ENCODE measurements at regions not wholly inside any gene's neighbourhood (a gene's known extent, or its start where the extent isn't known, plus 50 kb on each side); places are given as distances from the start of the nearest gene placed in this dataset.

DNA sequence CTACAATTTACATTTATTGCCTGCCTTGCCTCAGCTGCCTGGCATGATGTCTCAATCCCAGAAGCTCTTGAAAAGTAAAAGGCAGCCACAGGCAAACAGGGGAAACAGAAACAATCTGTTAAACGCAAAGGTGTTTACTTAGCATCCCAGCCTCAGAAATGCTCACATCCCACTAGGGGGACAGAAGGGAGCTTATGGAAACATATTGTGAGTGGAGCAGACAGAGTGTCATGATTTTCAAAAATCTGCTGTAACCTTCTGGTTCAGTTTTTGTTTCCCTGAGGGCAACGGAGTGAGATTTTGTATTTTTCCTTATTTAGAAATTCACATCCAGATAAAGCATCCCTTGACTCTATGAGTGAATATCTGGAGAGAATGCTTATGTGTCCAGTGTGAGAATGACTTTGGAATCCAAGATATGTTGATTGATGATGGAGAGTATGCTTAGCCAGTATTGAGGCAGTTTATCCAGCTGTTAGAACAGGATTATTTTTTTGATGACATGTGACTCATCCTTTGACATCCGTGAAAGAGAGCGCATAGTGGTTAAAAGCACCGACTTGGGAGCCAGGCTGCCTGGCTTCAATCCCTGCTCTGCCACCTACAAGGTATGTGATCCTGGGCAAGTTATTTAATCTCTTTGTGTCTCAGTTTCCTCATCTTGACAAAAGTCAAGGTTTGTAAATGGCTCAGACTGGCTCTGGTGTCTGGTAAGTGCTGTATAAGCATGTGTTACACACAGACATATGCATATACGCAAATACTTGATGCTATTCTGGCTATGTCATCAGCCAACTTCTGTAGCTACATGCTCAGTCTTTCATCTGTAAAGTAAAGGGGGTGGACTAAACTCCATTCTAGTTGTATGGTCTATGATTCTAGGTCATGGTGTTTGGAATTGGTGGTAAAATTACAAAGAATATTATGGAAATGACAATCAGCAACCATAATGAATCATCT, 381.2 kb downstream of the RAPGEF2 start:
- no peak for TF ChIP-seq ZFX (IDR thresholded peaks at IDR 0.05; ENCODE audit: borderline replicate concordance)
- TF ChIP-seq, protein P1, sequence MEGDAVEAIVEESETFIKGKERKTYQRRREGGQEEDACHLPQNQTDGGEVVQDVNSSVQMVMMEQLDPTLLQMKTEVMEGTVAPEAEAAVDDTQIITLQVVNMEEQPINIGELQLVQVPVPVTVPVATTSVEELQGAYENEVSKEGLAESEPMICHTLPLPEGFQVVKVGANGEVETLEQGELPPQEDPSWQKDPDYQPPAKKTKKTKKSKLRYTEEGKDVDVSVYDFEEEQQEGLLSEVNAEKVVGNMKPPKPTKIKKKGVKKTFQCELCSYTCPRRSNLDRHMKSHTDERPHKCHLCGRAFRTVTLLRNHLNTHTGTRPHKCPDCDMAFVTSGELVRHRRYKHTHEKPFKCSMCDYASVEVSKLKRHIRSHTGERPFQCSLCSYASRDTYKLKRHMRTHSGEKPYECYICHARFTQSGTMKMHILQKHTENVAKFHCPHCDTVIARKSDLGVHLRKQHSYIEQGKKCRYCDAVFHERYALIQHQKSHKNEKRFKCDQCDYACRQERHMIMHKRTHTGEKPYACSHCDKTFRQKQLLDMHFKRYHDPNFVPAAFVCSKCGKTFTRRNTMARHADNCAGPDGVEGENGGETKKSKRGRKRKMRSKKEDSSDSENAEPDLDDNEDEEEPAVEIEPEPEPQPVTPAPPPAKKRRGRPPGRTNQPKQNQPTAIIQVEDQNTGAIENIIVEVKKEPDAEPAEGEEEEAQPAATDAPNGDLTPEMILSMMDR (IDR thresholded peaks at IDR 0.05), result no peak
- H3K27ac ChIP-seq, result no peak overlapping the region

DNA sequence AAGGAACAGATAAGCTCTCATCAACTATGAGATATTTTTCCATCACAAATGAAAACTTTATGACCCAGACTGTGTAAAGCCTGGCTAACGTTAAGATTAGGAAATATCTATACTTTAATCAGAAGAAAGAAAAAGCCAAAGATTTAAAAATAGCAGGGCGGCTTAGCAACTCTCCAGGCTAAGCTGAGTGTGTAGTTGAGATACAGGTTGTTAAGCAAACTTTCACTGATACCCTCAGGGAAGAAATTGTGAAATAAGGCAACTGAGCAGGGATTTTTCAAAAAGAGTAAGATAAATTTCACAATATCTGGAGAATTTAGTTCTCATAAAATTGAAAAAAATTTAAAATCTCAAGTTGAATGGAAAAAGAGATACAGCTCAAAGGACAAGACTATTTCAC, 382.0 kb downstream of the RAPGEF2 start:
- H3K27ac ChIP-seq, result no peak overlapping the region
- TF ChIP-seq, protein P1 (IDR thresholded peaks at IDR 0.05), result no peak
- TF ChIP-seq ZFX (IDR thresholded peaks at IDR 0.05; ENCODE audit: borderline replicate concordance), result no peak

DNA sequence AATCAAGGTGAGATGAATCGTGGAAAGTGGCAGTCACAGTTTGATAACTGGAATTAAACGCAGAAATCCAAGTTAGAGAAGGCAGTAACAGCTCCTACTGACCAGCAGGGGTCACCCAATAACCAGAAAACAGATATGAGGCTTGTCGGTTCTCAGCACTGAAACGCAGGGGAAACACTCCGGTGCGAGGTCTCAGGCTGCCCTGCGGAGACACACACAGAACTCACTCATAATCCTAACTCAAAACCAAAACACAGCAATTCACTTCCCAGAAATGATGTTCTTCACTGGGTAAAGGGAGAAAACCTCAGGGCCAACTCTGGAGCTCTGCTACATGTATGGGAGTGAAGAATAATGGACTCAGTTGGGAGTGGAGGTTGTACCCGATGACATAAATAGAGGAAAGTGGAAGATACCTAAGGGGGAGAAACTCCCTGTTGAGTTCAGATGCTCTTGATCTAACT, 384.4 kb downstream of the RAPGEF2 start:
- H3K27ac ChIP-seq, result no peak overlapping the region
- TF ChIP-seq ZFX (IDR thresholded peaks at IDR 0.05; ENCODE audit: borderline replicate concordance), result no peak
- TF ChIP-seq, protein P1 (IDR thresholded peaks at IDR 0.05), result peak; percentile 77

GRCh38 chr4:159489646-159490045, 386.8 kb downstream of the RAPGEF2 start:
- TF ChIP-seq, protein P1 (IDR thresholded peaks at IDR 0.05), result no peak
- no peak for TF ChIP-seq ZFX (IDR thresholded peaks at IDR 0.05; ENCODE audit: borderline replicate concordance)

DNA sequence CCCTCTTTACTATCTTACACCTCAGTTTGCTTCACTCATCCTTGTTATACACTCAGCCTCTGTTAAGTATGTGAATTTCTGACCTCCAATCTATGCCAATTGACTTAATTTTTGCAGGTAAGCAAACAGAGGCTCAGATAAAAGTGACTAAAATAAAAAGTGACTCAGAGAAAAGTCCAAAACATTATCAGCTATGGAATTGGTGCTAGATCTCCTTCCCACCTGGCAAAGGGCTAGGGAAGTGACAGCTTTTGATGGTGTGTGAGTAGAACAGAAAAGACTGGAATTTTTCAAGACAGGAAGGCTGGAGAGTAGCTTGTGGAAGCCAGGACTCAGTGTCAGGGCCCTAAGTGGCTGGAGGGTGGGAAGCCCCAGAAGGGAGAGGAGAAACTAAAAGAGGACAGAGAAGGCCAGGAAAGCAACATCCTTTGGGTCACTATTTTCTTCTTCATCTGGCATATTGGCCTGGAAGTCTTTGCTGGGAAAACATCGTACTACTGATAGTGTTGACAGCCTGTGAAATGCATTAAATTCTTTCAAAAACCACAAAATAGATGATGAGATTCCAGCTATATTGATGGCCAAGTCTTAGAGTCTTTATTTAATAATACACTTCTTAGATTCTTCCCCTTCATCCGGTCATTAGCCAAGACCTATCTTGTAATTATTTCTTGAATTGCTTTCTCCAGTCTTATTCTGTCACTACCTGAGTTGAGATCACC, 392.8 kb downstream of the RAPGEF2 start:
- no peak overlapping the region for H3K27ac ChIP-seq
- no peak for TF ChIP-seq ZFX (IDR thresholded peaks at IDR 0.05; ENCODE audit: borderline replicate concordance)
- TF ChIP-seq, protein P1 (IDR thresholded peaks at IDR 0.05), result no peak

More at GRCh38 chr4:159489646-159490045, 386.8 kb downstream of the RAPGEF2 start:
- no peak overlapping the region for H3K27ac ChIP-seq

DNA sequence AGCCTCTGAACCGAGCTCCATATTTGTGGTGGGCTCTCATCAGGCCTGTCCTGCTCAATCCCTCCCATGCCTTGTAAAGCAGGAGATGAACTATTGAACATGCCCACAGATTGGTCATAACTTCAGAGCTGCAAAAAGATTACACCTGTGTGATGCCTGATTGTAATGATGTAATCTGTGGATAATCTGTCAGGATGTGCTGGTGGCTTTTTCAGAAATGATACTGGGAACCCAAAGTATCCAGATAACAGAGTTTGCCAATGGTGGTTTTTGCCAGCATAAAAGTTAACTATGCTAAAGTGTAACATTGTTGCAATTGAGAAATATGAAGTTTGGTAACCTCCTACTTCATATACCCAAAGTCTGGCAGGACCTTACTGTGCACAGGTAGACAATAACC, 393.4 kb downstream of the RAPGEF2 start:
- TF ChIP-seq ZFX (IDR thresholded peaks at IDR 0.05; ENCODE audit: borderline replicate concordance), result no peak
- TF ChIP-seq, protein P1 (IDR thresholded peaks at IDR 0.05), result no peak
- H3K27ac ChIP-seq, result no peak overlapping the region

All from 22Rv1 (cell line).